ENCODE measurements at regions not wholly inside any gene's neighbourhood (a gene's known extent, or its start where the extent isn't known, plus 50 kb on each side); places are given as distances from the start of the nearest gene placed in this dataset.

DNA sequence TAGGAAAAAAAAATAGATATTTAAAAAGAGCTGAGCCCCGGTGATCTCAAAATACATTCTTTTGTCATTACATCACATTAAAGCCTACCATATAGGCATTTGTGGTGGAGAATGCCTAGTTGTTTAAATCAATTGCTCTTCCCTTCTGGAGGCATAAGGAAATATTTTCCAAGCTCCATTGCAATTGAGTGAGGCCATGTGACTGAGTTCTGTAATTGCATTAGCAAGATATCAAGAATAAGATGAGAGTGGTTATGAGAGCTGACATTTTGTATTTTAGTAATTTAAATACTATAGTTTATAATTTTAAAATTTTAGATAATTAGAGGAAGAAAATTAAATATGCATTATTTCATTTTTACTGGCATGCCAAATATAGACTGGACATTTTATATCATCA lies 1195.9 kb downstream of the DTWD2 start:
- no peaks in the 10 kb centered on the region for H3K27me3 ChIP-seq (ENCODE audit: control insufficient read depth, insufficient read depth, low read length)
- WGBS (ENCODE audit: insufficient coverage), result no CpG with 5 or more reads among the region's 1 CpG
- no peak overlapping the region for H3K4me3 ChIP-seq (ENCODE audit: low read length)
- no peak for DNase-seq
- H3K4me1 ChIP-seq (ENCODE audit: control insufficient read depth, insufficient read depth, low read length), result no peaks in the 10 kb centered on the region
- no peaks in the 10 kb centered on the region for H3K9me3 ChIP-seq (replicated peaks; ENCODE audit: control insufficient read depth, low read depth, low read length)
- no peaks in the 10 kb centered on the region for H3K36me3 ChIP-seq (ENCODE audit: control insufficient read depth, insufficient read depth, low read length)
- H3K27ac ChIP-seq (ENCODE audit: low read length), result no peak overlapping the region

DNA sequence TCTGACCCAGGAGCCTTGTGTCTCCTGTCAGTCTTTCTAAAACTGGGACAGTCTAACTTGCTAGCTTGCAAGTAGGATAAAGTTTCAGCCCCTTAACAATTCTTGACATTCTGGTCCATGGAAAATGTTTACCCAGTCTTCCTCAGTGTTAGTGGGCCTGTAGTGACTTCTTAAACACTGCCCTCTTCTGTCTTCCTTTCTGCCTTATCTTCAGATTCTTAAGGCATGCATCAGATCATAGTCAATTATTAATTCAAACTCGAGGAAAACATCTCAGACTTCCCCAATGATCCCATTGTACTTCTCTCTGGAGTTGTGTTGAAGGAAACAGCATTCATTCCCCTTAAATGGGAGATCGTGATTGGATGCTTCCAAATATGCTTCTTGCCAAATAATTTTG lies 1199.8 kb downstream of the DTWD2 start:
- H3K36me3 ChIP-seq (ENCODE audit: control insufficient read depth, insufficient read depth, low read length), result no peaks in the 10 kb centered on the region
- no peaks in the 10 kb centered on the region for H3K9me3 ChIP-seq (replicated peaks; ENCODE audit: control insufficient read depth, low read depth, low read length)
- no peaks in the 10 kb centered on the region for H3K4me1 ChIP-seq (ENCODE audit: control insufficient read depth, insufficient read depth, low read length)
- no peak overlapping the region for H3K4me3 ChIP-seq (ENCODE audit: low read length)
- DNase-seq, result peak; percentile 12
- no peak overlapping the region for H3K27ac ChIP-seq (ENCODE audit: low read length)
- no CpG with 5 or more reads among the region's 2 CpGs for WGBS (ENCODE audit: insufficient coverage)
- no peaks in the 10 kb centered on the region for H3K27me3 ChIP-seq (ENCODE audit: control insufficient read depth, insufficient read depth, low read length)

DNA sequence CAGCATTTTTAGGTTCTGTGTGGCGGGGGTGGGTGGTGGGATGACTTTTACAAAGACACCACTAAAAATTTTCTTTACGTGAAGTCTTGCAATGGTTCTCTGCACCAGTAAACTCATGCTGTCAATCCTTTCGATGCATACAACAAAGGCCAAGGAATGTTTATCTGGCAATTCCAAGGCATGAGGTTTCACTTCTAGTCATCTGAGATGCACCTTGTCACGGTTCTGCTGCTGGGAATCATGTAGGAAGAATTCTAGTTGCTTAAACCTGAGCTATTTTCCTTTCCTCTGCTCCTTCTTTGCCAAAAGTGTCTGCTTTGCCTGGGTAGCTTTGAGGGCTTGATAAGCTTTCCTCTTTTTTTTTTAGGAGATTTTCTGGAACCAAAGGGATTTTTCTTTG lies 1204.5 kb upstream of the SEMA6A start:
- peaks cover 6% of the 10 kb centered on the region for H3K9me3 ChIP-seq (replicated peaks; ENCODE audit: control insufficient read depth, low read depth, low read length)
- no peak overlapping the region for H3K4me3 ChIP-seq (ENCODE audit: low read length)
- WGBS (ENCODE audit: insufficient coverage), result 100% methylated on average over 1 of the region's 4 CpGs
- no peak overlapping the region for H3K27ac ChIP-seq (ENCODE audit: low read length)
- H3K36me3 ChIP-seq (ENCODE audit: control insufficient read depth, insufficient read depth, low read length), result no peaks in the 10 kb centered on the region
- no peak for DNase-seq
- no peaks in the 10 kb centered on the region for H3K27me3 ChIP-seq (ENCODE audit: control insufficient read depth, insufficient read depth, low read length)
- no peaks in the 10 kb centered on the region for H3K4me1 ChIP-seq (ENCODE audit: control insufficient read depth, insufficient read depth, low read length)

DNA sequence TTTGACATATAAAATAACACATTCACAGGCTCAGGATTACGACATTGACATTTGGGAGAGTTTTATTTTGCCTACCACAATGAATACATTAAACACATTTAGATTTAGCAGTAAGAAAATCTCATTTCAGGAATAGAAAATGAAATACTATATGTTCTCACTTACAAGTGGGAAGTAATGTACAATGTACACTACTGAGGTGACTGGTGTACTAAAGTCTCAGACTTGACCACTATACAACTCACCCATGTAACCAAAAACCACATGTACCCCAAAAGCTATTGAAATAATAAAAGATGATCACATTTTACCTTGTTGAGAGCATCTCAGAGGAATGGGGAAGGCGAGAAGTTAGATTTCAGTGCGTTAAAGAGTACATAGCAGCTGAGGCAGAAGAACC lies 1202.4 kb upstream of the SEMA6A start:
- no CpG with 5 or more reads among the region's 3 CpGs for WGBS (ENCODE audit: insufficient coverage)
- DNase-seq, result no peak
- no peaks in the 10 kb centered on the region for H3K36me3 ChIP-seq (ENCODE audit: control insufficient read depth, insufficient read depth, low read length)
- no peaks in the 10 kb centered on the region for H3K27me3 ChIP-seq (ENCODE audit: control insufficient read depth, insufficient read depth, low read length)
- H3K4me3 ChIP-seq (ENCODE audit: low read length), result no peak overlapping the region
- H3K4me1 ChIP-seq (ENCODE audit: control insufficient read depth, insufficient read depth, low read length), result no peaks in the 10 kb centered on the region
- H3K27ac ChIP-seq (ENCODE audit: low read length), result no peak overlapping the region
- H3K9me3 ChIP-seq (replicated peaks; ENCODE audit: control insufficient read depth, low read depth, low read length), result peaks cover 6% of the 10 kb centered on the region

DNA sequence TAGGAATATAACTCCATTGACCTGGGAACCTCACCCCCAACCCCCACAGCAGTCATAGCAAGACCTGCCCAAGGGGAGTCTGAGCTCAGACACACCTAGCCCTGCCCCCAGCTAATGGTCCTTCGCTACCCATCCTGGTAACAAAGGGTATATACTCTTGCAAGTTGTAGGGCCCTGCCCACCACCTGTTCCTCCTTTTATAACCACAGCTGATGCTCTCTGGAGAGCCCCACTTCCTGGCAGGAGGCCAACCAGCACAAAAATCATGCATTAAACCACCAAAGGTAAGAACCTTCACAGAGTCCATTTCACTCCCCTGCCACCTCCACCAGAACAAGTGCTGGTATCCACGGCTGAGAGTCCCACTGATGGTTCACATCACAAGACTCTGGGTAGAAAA lies 1195.3 kb upstream of the SEMA6A start:
- 100% methylated on average over 1 of the region's 2 CpGs for WGBS (ENCODE audit: insufficient coverage)
- Histone ChIP-seq H3K27ac (ENCODE audit: low read length) (no peak overlapping the region), H3K36me3 (ENCODE audit: control insufficient read depth, insufficient read depth, low read length) (no peaks in the 10 kb centered on the region), H3K4me3 (ENCODE audit: low read length) (no peak overlapping the region), H3K4me1 (ENCODE audit: control insufficient read depth, insufficient read depth, low read length) (no peaks in the 10 kb centered on the region), H3K27me3 (ENCODE audit: control insufficient read depth, insufficient read depth, low read length) (no peaks in the 10 kb centered on the region), H3K9me3 (replicated peaks; ENCODE audit: control insufficient read depth, low read depth, low read length) (peaks cover 2% of the 10 kb centered on the region)
- DNase-seq, result no peak

DNA sequence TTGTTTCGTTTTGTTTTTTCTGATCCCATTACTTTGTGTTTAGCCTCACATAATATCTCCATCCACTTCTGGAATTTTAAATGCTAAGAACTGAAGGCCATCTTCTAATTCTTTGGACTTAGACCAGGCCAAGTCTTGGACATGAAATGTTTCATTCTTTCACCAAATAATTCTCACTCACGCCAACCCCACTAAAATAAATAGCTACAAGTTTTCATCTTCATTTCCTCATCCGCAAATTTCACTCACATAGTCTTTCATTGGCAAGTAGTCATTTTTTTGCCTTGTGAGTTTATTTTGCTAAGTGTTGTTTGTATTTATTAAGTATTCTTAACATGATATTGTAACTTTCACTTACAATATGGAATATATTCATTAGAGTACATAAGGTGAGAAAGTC lies 1188.6 kb upstream of the SEMA6A start:
- Histone ChIP-seq H3K4me3 (ENCODE audit: low read length) (no peak overlapping the region), H3K36me3 (ENCODE audit: control insufficient read depth, insufficient read depth, low read length) (no peaks in the 10 kb centered on the region), H3K4me1 (ENCODE audit: control insufficient read depth, insufficient read depth, low read length) (no peaks in the 10 kb centered on the region), H3K27me3 (ENCODE audit: control insufficient read depth, insufficient read depth, low read length) (no peaks in the 10 kb centered on the region), H3K27ac (ENCODE audit: low read length) (no peak overlapping the region), H3K9me3 (replicated peaks; ENCODE audit: control insufficient read depth, low read depth, low read length) (no peaks in the 10 kb centered on the region)
- no peak for DNase-seq
- no CpG with 5 or more reads among the region's 3 CpGs for WGBS (ENCODE audit: insufficient coverage)

DNA sequence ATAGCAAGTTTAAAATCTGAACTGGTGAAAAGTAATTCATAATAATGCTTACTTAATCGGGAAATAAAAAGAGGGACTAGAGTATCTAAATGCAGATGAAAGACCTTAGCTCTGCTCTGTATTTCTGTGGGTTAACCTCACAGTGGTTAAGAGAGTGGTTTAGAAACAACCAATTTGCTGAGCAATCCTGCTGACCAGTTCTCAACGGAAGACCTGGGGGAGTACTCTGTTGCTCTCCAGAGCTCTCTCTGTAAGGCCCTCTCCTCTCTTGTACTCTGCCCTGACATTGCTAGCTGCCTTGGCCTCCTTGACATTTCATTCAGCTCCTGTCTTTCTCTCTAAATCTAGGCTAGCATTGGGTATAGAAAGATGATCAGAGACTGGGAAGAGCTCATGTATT lies 1186.6 kb upstream of the SEMA6A start:
- 20% methylated on average over 1 of the region's 2 CpGs for WGBS (ENCODE audit: insufficient coverage)
- Histone ChIP-seq H3K27ac (ENCODE audit: low read length) (no peak overlapping the region), H3K27me3 (ENCODE audit: control insufficient read depth, insufficient read depth, low read length) (no peaks in the 10 kb centered on the region), H3K4me3 (ENCODE audit: low read length) (no peak overlapping the region), H3K9me3 (replicated peaks; ENCODE audit: control insufficient read depth, low read depth, low read length) (no peaks in the 10 kb centered on the region), H3K36me3 (ENCODE audit: control insufficient read depth, insufficient read depth, low read length) (no peaks in the 10 kb centered on the region), H3K4me1 (ENCODE audit: control insufficient read depth, insufficient read depth, low read length) (no peaks in the 10 kb centered on the region)
- no peak for DNase-seq

DNA sequence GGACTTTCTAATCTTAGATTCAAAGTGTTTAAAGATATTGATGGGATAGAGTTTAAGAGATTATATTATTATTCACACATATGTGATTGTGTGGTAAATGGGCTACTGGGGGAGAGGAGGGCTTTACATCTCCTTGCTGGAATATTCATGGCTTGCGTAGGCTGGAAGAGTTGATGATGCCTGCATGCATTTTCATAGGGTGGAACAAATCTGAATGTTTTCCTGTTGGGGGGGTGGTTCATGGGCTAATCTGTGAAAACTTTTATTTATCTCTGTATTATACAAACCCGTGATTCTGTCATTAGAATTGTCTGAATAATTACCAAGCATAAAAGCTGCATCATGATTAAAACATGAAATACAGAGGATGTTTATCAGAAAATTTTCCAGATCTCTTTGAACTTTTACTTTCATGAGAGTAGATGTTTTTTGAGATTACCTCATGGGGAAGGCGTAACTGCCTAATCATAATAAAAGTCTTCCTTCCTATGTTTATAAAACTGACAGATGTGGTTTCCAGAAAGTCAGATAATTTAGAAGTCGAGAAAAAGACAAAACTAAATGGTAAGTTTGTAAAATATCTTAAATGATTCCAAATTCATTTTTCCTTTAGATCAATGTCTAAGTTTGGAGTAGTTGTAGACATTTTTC lies 1185.4 kb upstream of the SEMA6A start:
- H3K4me3 ChIP-seq (ENCODE audit: low read length), result no peak overlapping the region
- no peak for DNase-seq
- no peaks in the 10 kb centered on the region for H3K27me3 ChIP-seq (ENCODE audit: control insufficient read depth, insufficient read depth, low read length)
- WGBS (ENCODE audit: insufficient coverage), result no CpG with 5 or more reads among the region's 4 CpGs
- no peaks in the 10 kb centered on the region for H3K36me3 ChIP-seq (ENCODE audit: control insufficient read depth, insufficient read depth, low read length)
- H3K4me1 ChIP-seq (ENCODE audit: control insufficient read depth, insufficient read depth, low read length), result no peaks in the 10 kb centered on the region
- H3K9me3 ChIP-seq (replicated peaks; ENCODE audit: control insufficient read depth, low read depth, low read length), result no peaks in the 10 kb centered on the region
- H3K27ac ChIP-seq (ENCODE audit: low read length), result no peak overlapping the region

DNA sequence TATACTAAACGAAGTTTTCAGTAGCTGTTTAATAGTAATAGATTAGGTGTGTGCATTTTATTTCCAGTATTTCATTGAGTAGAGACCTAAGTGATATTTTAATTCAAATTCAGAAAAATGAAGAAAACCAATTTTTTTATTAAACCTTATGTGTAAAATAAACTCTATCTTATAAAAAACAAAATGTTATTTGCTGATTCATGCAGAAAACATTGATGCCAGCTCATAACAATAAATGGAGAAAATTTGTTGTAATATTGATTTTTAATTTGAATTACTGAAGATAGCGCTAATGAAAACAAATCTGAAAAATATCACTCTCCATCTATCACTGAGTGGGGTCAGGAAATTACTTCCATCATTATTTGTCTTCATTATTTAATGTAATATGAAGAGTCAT lies 1177.8 kb upstream of the SEMA6A start:
- H3K4me1 ChIP-seq (ENCODE audit: control insufficient read depth, insufficient read depth, low read length), result no peaks in the 10 kb centered on the region
- H3K27me3 ChIP-seq (ENCODE audit: control insufficient read depth, insufficient read depth, low read length), result no peaks in the 10 kb centered on the region
- H3K9me3 ChIP-seq (replicated peaks; ENCODE audit: control insufficient read depth, low read depth, low read length), result no peaks in the 10 kb centered on the region
- WGBS (ENCODE audit: insufficient coverage), result no CpG with 5 or more reads among the region's 2 CpGs
- no peak for DNase-seq
- H3K27ac ChIP-seq (ENCODE audit: low read length), result no peak overlapping the region
- H3K36me3 ChIP-seq (ENCODE audit: control insufficient read depth, insufficient read depth, low read length), result no peaks in the 10 kb centered on the region
- no peak overlapping the region for H3K4me3 ChIP-seq (ENCODE audit: low read length)

DNA sequence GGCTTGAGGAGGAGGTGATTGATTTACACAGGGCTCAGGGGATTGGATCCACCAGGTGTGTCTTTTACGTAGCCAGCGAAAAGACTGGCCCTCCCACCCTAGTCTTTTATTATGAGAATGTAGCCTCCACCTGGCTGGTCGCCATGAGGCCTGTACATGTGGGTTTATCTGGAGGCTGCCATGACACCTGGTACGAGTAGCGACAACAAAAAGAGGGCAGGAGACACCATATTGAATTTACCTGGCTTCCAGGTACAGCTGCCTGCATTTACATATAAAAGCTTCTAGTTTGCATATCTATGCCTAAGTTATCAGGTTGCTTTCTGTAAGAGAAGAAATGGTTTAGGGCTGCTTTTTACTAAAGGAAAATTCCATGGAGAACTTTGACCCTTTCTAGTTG lies 1173.7 kb upstream of the SEMA6A start:
- no peak for DNase-seq
- Histone ChIP-seq H3K4me1 (ENCODE audit: control insufficient read depth, insufficient read depth, low read length) (no peaks in the 10 kb centered on the region), H3K27ac (ENCODE audit: low read length) (no peak overlapping the region), H3K36me3 (ENCODE audit: control insufficient read depth, insufficient read depth, low read length) (no peaks in the 10 kb centered on the region), H3K4me3 (ENCODE audit: low read length) (no peak overlapping the region), H3K27me3 (ENCODE audit: control insufficient read depth, insufficient read depth, low read length) (no peaks in the 10 kb centered on the region), H3K9me3 (replicated peaks; ENCODE audit: control insufficient read depth, low read depth, low read length) (no peaks in the 10 kb centered on the region)
- WGBS (ENCODE audit: insufficient coverage), result no CpG with 5 or more reads among the region's 5 CpGs

DNA sequence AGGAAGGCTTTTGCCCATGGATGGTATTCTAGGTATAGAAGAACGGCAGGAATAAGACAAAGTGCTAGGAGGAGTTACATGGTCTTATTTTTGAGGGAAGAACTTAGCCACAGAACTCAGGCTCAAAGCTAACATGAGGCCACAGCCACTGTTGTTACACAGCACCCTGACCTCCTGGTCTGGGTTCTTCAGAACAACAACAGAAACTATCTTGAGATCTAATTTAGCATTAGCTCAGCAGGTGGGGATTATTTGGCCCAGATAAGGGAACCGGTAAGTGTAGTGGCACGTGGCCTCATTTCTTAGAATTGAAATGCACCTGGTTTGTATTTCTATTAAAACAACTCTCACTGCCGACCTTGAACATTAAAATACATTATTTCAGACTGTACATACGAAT lies 1168.7 kb upstream of the SEMA6A start:
- no peaks in the 10 kb centered on the region for H3K4me1 ChIP-seq (ENCODE audit: control insufficient read depth, insufficient read depth, low read length)
- no peaks in the 10 kb centered on the region for H3K27me3 ChIP-seq (ENCODE audit: control insufficient read depth, insufficient read depth, low read length)
- WGBS (ENCODE audit: insufficient coverage), result no CpG with 5 or more reads among the region's 5 CpGs
- H3K9me3 ChIP-seq (replicated peaks; ENCODE audit: control insufficient read depth, low read depth, low read length), result no peaks in the 10 kb centered on the region
- DNase-seq, result no peak
- H3K36me3 ChIP-seq (ENCODE audit: control insufficient read depth, insufficient read depth, low read length), result no peaks in the 10 kb centered on the region
- H3K4me3 ChIP-seq (ENCODE audit: low read length), result no peak overlapping the region
- H3K27ac ChIP-seq (ENCODE audit: low read length), result no peak overlapping the region

All from muscle of leg (tissue), 3 donors.